GM19035 (cell line): ENCODE measurements at regions not wholly inside any gene's neighbourhood (a gene's known extent, or its start where the extent isn't known, plus 50 kb on each side); places are given as distances from the start of the nearest gene placed in this dataset.

Experiments
- ATAC-seq: cut with Tn5 transposase; IDR thresholded peaks from one replicate; pipeline ENCODE4 v1.9.1; 2021; ENCODE audit not compliant: unreplicated experiment

DNA sequence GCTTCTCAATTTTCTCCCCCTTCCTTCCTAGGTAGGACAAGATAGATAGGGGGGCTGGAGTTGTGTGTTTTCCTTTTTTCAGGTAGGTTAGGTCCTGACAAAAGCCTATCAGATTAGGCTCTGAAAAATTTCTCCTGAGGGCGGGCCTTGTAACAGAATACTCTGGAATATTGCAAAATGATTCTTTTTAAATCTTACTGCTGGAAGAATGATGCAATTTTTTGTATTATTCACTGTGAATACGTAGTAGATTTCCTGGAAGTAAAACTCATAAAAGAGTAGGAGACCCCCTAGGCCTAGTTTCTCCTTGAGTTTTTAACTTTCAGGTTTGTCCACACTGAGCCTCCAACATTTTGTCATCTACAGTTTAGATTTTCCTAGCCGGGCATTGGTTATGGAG, 1701.8 kb downstream of the EFNA5 start:
- no peak for ATAC-seq

DNA sequence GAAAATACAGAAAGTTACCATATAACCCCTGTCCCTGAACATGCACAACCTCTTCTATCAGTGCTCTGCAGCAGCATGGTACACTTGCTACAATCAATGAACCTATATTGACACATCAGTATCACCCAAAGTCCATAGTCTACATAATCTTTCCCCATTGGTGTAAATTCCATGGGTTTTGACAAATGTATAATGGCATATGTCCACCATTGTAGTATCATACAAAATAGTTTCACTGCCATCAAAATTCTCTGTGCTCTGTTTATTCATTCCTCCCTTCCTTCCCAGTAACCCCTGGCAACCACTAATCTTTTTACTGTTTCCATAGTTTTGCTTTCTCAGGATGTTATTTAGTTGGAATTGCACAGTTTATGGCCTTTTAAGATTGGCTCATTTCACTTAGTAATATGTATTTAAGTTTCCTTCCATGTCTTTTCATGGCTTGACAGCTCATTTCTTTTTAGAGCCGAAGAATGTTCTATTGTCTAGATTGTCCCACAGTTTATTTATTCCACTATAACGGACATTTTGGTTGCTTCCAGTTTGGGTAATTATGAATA, 1707.0 kb downstream of the EFNA5 start:
- no peak for ATAC-seq

DNA sequence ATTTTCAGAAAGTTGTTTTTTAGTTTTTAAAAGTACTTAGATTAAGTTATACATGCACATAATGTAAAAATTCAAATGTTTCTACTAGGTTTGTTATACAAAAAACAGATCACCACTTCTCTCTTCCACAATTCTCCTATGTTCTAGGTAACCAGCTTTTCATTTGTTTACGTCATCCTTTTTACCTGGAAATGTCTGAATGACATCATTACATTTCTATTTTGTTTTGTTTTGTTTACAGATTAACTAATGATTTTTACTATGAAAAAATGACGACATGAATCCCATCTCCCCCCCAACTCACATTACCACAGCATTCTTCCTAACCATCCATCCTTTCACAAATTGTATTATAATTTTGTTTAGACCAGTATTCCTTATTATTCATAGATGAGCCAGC, 1709.2 kb downstream of the EFNA5 start:
- no peak for ATAC-seq

DNA sequence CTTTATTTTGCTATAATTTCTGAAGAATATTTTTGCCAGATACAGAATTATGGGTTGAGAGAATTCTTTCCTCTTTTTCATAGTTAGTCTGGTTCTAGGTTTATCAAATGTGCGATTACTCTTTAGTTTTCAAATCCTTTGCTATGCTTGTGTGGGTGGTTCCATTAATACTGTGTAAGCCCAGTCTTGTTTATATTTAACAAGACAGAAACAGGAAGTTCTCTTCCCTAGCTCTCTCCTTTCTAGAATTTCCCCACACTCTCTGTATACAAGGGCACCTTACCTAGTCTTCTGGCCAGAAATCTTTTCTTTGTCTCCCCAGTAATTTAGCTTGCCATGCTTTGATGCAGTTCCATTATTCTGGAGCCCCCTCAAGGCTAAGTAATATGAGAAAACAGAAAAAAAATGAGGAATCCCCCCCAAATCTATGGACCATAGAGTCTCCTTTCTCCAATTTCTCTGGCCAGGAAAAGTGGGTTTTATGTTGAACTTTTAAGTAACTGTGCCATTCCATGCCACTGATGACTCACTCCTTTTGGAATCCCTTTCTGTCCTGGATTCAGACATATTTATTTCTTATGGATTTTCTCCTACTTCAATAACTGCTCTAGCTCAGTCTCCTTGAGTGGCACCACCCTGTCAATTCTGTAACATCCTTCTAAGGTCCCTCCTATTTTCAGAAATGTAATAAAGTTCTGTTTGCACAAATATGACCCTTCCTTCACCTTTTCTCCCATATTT, 1714.1 kb downstream of the EFNA5 start:
- no peak for ATAC-seq

DNA sequence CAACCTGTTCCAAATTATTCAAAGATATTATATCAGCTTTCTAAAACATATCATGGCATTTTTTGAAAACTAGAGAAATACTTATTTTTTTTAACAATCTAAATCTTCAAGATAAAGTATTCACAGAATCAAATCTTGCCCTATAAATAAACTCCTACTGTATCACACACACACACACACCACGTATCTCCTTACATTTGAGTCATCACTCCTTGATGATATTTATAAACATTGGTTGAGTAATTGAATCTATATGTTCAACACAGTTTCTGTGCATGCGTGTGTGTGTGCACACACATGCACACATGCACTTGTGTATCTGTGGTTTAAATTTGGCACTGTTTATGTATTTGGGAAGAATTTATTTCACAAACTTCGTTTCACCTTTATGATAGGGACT, 1716.4 kb downstream of the EFNA5 start:
- no peak for ATAC-seq

DNA sequence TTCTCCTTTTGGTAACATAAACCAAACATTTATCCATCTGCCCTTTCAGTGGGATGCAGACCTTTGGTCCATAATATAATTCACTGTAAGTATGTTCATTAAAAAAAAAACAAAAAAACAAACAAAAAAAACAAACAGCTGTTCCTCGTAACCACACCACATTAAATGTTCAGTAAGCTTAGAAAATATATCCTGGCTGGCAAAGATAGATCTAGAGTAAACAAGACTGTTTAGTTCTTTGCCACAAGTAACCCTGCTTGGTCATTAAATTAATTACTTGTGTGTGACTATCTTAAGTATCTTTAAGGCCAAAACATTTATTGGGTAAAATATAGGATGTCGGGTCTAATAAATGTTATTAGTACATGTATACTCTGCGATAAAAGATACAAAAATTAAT, 1717.1 kb downstream of the EFNA5 start:
- ATAC-seq, result no peak

DNA sequence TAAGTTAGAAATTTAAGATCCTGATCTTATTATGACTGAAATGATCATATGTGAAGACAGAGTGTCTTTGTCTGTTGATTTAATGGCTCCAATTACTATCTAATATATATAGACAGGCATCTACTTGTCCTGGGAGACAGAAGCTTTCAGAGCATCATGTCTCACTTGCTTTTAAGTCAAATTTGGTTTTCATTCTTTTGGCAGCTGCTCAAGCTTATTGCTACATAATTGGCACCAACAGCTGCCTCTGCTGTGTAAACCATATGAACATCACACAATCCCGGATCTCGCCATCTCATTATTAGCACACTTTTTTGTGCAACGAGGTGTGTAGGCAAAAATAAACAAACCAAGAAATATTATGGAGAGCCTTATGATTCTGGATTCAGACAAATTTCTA, 1717.9 kb downstream of the EFNA5 start:
- ATAC-seq, result no peak

DNA sequence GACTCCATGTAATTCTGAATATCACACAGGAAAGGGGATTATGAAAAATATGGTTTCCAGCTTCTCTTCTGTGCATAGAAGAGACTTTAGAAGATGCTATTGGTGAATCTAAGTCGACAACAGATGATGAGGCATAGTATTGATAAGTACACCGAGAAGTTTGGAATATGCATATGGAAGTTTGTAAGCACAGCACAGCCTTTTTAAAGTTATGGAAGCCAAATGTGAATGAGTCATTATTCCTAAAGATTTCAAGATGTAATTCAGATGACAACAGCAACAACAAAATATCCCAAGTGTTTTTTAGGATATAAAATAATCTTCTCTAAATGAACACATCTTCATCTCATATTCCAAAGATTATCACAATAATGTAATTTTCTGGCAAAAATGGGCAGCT, 1723.3 kb downstream of the EFNA5 start:
- no peak for ATAC-seq

DNA sequence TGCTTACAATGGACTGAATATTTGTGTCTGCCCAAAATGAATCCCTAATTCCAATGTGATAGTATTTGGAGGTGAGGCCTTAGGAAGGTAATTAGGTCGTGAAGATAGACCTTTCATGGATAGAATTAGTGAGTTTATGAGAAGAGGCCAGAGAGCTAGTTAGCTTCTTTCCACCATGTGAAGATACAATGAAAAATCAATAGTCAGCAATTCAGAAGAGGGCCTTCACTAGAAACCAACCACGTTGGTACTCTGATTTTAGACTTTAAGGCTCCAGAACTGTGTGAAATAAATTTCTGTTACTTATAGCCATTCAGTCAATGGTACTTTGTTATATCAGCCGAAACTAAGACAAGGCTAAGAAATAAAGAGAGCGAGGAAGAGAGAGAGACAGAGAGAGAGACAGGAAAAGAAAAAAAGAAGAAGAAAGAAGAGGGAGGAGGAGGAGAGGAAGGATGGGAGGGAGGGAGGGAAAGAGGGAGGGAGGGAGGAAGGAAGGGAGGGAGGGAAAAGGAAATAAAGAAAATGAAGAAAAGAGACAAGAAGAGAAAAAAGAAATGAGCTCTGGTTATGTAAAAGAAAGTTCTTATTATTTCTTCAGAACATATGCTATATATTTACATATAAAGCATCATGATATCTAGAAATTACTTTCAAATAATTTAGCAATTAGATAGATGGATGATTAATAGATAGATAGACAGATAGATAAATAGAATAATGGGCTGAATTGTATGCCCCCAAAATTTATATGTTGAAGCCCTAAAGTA, 1725.3 kb downstream of the EFNA5 start:
- no peak for ATAC-seq

DNA sequence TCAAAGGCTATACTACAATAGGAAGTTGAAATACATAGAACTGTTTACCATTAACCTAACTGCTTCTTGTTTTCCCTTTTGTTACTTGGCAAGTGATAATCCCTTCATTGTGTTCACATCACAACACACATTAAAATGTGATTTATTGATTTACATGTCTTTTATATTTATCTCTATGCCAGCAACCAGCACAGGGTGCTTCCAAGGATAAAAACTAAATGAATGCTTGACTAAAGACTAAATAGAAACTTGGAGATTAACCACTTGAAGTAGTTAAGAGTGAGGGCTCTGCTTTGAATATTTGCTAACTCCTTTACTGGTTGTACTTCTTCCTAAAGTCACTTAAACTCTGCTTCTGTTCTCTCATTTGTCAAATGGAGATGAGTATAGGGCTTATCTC, 1730.6 kb downstream of the EFNA5 start:
- ATAC-seq, result no peak

DNA sequence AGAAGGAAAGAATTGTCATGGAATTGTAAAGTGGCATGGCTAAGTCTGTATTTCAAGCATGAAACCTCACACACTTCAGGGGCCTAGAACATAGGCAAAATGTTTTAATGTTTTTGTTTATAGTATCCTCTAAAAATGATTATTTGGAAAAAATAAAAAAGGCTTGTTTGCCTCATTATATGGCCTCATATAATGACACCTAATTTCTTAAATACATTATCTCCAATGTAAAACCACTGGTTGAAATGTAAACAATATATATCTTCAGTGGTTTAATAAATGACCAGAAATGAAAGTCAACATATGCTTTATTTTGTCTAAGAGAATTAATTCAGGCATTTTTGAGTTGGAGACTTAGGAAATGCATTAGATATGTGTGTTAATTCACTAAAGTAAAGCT, 1736.6 kb downstream of the EFNA5 start:
- ATAC-seq, result no peak

DNA sequence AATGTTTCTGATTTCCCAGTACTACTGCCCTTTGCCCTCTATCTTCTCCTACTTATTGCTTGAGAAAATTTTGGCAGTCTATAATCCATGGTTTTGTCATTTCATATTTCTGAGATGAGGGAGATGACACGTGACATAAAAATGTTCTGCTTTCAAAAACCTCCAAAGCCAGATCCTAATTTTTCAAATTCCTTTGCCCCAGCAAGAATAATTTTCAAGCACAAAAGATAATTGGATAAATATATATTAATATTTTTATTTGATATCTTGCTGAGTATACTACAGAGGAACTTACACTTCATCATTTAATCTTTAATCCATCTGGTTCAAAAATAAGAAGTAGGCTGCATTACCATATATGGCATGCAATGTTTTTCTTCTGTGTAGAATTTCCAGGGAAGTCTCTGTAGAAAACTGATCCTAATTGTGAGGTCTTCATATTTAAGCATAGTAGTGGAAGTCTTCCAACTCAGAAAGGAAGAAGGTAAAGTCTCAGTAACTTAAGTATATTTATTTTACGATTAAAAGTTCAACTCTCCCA, 1738.8 kb downstream of the EFNA5 start:
- ATAC-seq, result no peak

DNA sequence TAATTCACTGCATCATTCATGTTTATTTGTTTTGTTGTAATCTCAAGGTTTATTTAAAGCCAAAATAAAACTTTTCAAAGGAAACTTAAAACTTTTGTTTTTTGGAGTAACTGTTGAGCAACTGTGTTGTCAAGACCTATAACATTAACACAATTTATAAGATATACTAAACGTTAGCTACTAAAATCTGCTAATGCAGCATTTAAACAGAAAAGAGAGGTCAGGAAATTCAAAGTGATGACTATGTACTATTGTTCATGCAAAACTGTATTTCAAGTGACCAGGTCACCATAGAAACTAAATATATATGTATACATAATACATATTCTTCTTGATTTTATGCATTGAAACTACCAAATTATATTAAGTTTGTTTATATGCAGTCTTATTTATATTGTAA, 1740.9 kb downstream of the EFNA5 start:
- no peak for ATAC-seq

DNA sequence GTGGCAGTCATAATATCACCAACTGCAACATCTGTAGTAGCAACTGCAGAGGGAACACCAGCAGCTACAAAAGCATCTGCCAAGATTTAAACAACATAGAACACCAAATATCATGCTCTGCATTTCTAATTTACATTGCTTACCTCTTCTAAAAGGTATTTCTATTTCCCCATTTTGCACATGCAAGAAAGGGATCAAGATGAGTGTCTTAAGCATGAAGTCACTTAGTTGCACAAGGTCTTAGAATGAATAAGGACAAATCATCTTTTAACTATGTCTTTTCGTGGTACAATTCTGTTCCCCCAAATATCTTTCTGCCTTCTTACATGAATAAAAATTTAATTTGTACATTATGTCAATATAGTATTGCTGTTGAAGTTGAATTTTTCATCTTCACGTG, 1746.4 kb downstream of the EFNA5 start:
- ATAC-seq, result no peak

DNA sequence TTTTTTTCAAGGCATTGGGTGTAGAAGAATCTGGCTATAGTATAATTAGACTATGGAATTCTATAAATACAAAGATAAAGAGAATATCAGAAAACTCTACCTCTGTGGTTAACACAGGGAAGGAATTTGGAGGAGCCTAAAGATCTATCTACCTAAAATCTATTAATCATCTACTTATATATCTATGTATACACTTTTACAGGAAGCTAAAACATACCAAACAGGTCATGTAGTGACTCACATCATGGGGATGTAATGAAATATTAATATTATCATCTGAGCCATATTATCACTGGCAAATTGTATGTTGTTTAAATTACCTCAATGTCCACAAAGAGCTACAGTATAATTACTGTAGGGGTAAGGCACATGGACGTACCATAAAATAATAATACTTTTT, 1748.2 kb downstream of the EFNA5 start:
- no peak for ATAC-seq

DNA sequence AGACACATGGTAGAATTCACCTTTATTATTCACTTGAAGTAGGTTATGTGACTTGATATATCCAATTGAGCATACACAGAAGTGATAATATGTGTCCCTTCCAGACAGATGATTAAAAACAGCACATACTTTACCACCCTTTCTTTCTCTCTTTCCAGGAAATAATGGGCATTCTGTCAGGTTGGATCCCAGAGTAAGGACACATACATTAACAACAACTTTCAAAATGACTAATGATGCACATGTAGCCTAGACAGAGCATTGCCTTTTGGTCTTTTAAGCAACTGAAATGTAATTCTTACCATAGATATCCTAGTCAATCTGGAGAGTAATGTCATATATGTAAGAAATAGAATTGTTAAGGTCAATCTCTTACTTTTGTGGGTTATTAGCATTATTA, 1748.7 kb downstream of the EFNA5 start:
- no peak for ATAC-seq

DNA sequence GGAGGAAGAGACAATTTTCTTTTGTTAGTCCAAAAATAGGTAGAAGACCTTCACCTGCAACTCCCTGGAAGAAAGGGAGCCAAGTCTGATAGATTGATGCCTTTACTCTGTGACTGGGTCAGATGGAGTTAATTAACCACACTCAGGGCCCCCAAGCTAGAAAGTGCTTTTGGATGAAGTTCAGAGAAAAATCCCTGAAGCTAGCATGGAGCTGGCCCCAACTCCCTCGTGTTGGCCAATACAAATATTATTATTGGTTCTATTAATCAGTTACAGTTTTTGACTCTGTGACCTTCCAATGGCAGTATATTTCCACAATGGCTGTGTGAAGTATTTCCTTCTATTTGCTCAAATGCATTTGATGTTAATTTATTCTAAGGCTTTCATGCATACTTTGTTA, 1753.5 kb downstream of the EFNA5 start:
- ATAC-seq, result no peak

DNA sequence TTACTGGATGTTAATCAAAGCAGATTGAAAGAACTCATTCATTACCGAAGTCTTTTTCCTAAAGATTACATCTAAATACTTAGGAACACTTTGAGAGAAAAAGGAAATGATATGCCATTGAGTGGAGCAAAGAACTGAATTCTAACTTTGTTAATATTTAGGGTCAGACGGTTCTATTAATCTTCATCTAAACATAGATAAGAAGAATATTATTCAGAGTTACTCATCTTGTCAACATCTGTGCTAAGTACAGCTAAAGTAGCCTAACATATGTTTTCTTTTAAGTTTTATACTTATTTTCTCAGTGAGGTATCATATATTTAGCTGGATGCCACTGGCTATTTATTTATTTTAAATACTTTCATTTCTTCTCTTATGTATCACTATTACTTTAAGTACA, 1763.7 kb downstream of the EFNA5 start:
- no peak for ATAC-seq

DNA sequence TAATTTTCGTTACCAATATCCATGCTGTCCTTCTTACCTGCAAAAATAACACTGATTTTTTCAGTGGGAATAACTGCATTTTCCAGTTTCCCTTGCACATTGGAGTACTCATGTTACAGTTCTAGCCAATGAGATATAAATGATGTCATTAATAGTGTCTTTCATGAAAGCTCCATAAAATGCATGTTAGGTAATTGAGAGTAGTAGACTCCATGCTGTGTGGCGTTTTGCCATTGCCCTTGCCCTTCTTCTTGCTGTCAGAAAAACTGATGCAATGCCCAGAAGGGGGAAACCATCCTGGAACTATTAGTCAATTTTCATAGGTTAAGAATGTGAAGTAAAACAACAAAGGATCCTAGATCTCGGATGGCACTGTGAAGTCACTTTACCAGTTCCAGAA, 1765.3 kb downstream of the EFNA5 start:
- ATAC-seq, result no peak

DNA sequence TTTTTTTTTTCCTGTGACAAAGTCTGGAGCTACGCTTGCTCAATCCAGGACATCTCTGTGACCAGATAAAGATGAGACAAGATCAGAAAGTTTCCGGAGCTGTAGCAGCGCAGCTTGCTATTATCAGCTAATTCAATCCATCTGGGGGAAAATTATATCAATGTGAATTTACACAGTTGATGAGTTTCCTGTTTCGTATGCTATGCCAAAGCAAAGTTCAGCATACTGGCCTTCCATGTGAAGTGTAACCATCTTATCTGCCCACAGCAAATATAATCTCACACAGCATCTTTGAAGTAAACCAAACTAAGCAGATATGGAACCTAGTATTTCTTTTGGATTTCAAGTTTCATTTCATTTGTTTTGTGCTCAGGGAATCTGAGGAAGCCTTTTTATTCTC, 1767.7 kb downstream of the EFNA5 start:
- ATAC-seq, result no peak

DNA sequence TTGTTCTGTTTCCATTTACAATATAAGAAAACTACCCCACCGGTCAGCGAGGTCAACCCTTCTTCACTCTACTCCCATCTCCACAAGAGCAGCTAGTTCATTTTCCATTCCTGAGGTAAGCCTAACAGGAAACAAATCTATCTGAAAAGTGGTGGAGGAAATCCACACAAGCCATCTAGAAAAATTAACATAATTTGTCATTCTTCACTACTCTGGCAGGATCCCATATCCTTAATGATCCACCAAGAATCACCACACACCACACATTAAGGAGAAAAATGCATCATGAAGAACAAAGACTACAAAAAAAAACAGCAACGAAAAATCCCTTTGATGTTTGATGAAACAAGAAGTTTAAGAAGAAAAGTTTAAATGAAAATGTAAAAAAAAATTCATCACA, 1771.0 kb downstream of the EFNA5 start:
- ATAC-seq, result no peak

DNA sequence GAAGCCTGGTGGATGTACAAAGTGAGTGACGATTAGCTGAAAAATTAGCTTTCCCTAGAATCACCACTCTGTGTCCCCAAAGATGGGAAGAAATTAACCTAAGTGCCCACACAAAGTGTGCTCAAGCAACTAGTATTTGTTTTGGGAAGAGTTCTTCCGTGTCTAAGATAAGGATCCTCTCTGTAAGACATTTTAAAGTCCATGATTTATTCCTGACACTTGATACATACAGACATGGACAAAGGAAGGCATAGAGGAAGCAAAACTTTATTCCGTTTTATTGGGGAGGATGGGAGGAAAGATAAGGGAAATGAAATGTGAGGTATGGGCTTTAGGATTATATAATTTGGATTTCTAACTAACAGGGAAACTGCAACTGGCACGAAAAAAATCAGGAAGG, 1772.6 kb downstream of the EFNA5 start:
- no peak for ATAC-seq
